Uterus (tissue), 3 donors: ENCODE measurements at regions not wholly inside any gene's neighbourhood (a gene's known extent, or its start where the extent isn't known, plus 50 kb on each side); places are given as distances from the start of the nearest gene placed in this dataset.

Experiments
- DNase-seq, 2 donors: peaks; one replicate each; pipeline ENCODE4 v3.0.0-alpha.2; 2019 to 2020
- H3K27ac ChIP-seq, 2 donors: fragments of 200-600 bp; sonication (generic); 1 replicate in 1 of 2; 2 replicates in 1 of 2; pipeline ENCODE4 v1.5.1; 2016 to 2018
- H3K27me3 ChIP-seq, 2 donors: fragments of 200-600 bp; sonication (generic); one replicate each; pipeline ENCODE4 v1.5.1; 2018 to 2019; ENCODE audit warnings: control low read depth in 1 of 2
- H3K36me3 ChIP-seq, 2 donors: fragments of 200-600 bp; sonication (generic); one replicate each; pipeline ENCODE4 v1.5.1; 2019; ENCODE audit warnings: control low read depth in 1 of 2
- H3K4me1 ChIP-seq, 2 donors: fragments of 200-600 bp; sonication (generic); one replicate each; pipeline ENCODE4 v1.5.1; 2018 to 2019; ENCODE audit warnings: control low read depth in 1 of 2
- H3K4me3 ChIP-seq, 2 donors: fragments of 200-600 bp; sonication (generic); 1 replicate in 1 of 2; 2 replicates in 1 of 2; pipeline ENCODE4 v1.5.1; 2018 to 2019; ENCODE audit warnings: mild to moderate bottlenecking in 1 of 2
- H3K9me3 ChIP-seq, 2 donors: fragments of 200-600 bp; sonication (generic); one replicate each; pipeline ENCODE4 v1.5.1; 2019; ENCODE audit warnings: control low read depth in 1 of 2
- POLR2A ChIP-seq, 2 donors: fragments of 450-650 bp; IDR thresholded peaks; one replicate each; pipeline ENCODE4 v1.6.1; 2016; ENCODE audit warnings: antibody characterized with exemption in 2 of 2, mild to moderate bottlenecking in 1 of 2, moderate library complexity in 1 of 2
- intact Hi-C: fragments of 100-400 bp; cut with DNase I; formaldehyde crosslinking; loops from one replicate; pipeline ENCODE4 v1.15.1; 2023; ENCODE audit warnings: low total_unique reads
- TF ChIP-seq, protein P1 (sequence below), 4 experiments: fragments of 200-600 bp in 2 of 4; fragments of 450-650 bp in 2 of 4; sonication (generic) in 2 of 4; IDR thresholded peaks; one replicate each; pipeline ENCODE4 v1.5.1; 2016 to 2019; ENCODE audit warnings: antibody characterized with exemption in 4 of 4, mild to moderate bottlenecking in 2 of 4, moderate library complexity in 1 of 4
- donor health status: DM: yes; HTN: yes; CAD: no.

DNA sequence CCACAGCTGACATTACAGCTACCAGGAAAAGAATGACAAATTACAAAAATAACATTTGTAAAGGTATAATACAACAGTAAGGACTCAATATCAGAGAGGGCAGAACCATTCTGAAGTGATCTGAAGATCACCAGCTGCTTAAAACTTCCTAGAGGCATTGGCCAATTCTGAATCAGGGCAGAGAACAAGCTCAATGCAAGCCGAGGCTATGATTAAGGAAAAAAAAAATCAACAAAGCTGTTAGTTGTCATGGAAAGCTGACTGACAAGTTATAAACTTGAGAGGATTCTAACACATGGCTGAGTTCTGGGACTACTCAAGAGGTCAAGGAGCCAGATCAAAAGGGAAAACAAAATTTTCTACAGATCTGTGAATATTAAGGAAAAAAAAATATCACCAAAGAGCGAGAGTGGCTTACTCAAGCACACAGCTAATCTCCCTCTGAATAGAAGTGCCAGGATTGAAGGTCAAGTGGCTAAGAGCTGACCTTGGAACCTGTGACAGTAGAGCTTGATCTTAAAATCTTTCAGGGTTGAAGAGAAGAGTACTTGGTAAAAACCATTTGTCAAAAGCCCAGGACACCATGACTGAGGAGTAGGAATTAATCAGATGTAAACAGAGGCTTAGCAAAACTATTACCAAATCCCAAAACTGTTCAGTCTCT, 383.4 kb downstream of the USP25 start:
- Histone ChIP-seq H3K4me1 (no peaks in the 10 kb centered on the region), H3K4me3 (no peak overlapping the region), H3K27ac (peak overlapping the region; percentile 58 to 91), H3K9me3 (peaks cover 0 to 6% of the 10 kb centered on the region in 2 donors), H3K27me3 (no peaks in the 10 kb centered on the region), H3K36me3 (no peaks in the 10 kb centered on the region)
- TF ChIP-seq, protein P1, sequence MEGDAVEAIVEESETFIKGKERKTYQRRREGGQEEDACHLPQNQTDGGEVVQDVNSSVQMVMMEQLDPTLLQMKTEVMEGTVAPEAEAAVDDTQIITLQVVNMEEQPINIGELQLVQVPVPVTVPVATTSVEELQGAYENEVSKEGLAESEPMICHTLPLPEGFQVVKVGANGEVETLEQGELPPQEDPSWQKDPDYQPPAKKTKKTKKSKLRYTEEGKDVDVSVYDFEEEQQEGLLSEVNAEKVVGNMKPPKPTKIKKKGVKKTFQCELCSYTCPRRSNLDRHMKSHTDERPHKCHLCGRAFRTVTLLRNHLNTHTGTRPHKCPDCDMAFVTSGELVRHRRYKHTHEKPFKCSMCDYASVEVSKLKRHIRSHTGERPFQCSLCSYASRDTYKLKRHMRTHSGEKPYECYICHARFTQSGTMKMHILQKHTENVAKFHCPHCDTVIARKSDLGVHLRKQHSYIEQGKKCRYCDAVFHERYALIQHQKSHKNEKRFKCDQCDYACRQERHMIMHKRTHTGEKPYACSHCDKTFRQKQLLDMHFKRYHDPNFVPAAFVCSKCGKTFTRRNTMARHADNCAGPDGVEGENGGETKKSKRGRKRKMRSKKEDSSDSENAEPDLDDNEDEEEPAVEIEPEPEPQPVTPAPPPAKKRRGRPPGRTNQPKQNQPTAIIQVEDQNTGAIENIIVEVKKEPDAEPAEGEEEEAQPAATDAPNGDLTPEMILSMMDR (IDR thresholded peaks at IDR 0.05) = no peak
- TF ChIP-seq POLR2A (IDR thresholded peaks at IDR 0.05) = no peak
- no peak for DNase-seq
- intact Hi-C loops = no loop called here

GRCh38 chr21:16115461-16115860, 385.7 kb downstream of the USP25 start:
- intact Hi-C loops = no loop called here
- Histone ChIP-seq H3K36me3 (no peaks in the 10 kb centered on the region), H3K4me3 (no peak overlapping the region), H3K27me3 (no peaks in the 10 kb centered on the region), H3K9me3 (peaks cover 0 to 6% of the 10 kb centered on the region in 2 donors), H3K27ac (peak overlapping the region; percentile 86 to 91), H3K4me1 (peaks cover 0 to 3% of the 10 kb centered on the region in 2 donors)
- DNase-seq = no peak
- TF ChIP-seq, protein P1 (IDR thresholded peaks at IDR 0.05) = no peak
- no peak for TF ChIP-seq POLR2A (IDR thresholded peaks at IDR 0.05)

DNA sequence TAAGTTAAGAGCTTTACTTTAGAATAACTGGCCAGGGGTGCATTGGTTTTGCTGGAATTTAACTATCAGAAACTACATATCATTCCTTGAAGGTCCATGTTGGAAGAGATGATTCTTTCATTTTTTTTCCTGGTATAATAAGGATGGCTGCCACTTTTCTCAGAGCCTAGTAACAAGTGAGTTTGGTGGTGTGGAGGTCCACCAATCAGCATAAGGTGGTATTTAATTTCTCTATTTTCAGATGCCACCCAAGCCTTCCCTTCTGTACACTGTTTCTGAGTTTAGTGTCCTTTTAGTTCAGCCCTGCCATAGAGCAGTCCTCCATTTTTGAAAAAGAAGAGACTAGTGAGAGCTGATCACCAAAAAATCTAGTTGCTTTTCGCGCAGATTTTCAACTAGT, 386.3 kb downstream of the USP25 start:
- no peak for DNase-seq
- no peaks in the 10 kb centered on the region for H3K27me3 ChIP-seq
- no peak for TF ChIP-seq POLR2A (IDR thresholded peaks at IDR 0.05)
- TF ChIP-seq, protein P1 (IDR thresholded peaks at IDR 0.05) = no peak
- H3K27ac ChIP-seq = peak overlapping the region; percentile 86 to 91
- intact Hi-C loops = no loop called here
- peaks cover 0 to 6% of the 10 kb centered on the region in 2 donors for H3K9me3 ChIP-seq
- H3K4me1 ChIP-seq = peaks cover 0 to 3% of the 10 kb centered on the region in 2 donors
- H3K36me3 ChIP-seq = no peaks in the 10 kb centered on the region
- H3K4me3 ChIP-seq = no peak overlapping the region

- Histone ChIP-seq H3K27ac (peak overlapping the region; percentile 86 to 91), H3K9me3 (peaks cover 0 to 6% of the 10 kb centered on the region in 2 donors), H3K27me3 (no peaks in the 10 kb centered on the region), H3K4me1 (peaks cover 0 to 3% of the 10 kb centered on the region in 2 donors), H3K36me3 (no peaks in the 10 kb centered on the region), H3K4me3 (no peak overlapping the region)
- no peak for TF ChIP-seq POLR2A (IDR thresholded peaks at IDR 0.05)
- TF ChIP-seq, protein P1 (IDR thresholded peaks at IDR 0.05) = no peak
- DNase-seq = no peak
- intact Hi-C loops = no loop called here
Measured at GRCh38 chr21:16116798-16117197, 387.0 kb downstream of the USP25 start.

- TF ChIP-seq POLR2A (IDR thresholded peaks at IDR 0.05) = no peak
- TF ChIP-seq, protein P1 (IDR thresholded peaks at IDR 0.05) = no peak
- Histone ChIP-seq H3K27ac (peak overlapping the region; percentile 86 to 91), H3K27me3 (no peaks in the 10 kb centered on the region), H3K4me1 (peaks cover 0 to 3% of the 10 kb centered on the region in 2 donors), H3K9me3 (peaks cover 0 to 6% of the 10 kb centered on the region in 2 donors), H3K4me3 (peak overlapping the region in 1 of 2 donors; percentile 1), H3K36me3 (no peaks in the 10 kb centered on the region)
- no peak for DNase-seq
- intact Hi-C loops = no loop called here
Measured at GRCh38 chr21:16117331-16117730, 387.5 kb downstream of the USP25 start.
